SK-N-SH (cell line): ENCODE measurements at regions not wholly inside any gene's neighbourhood (a gene's known extent, or its start where the extent isn't known, plus 50 kb on each side); places are given as distances from the start of the nearest gene placed in this dataset.

Experiments
- CTCF ChIA-PET: fragments of 300-600, 350-600 bp; formaldehyde crosslinking; extraction: SDS; loops from one replicate; lab custom pipeline; 2021; lab: Yijun Ruan, JAX
- POLR2A ChIA-PET: fragments of 350-600 bp; sonication (Branson Sonifier 250); formaldehyde crosslinking; extraction: SDS; loops from one replicate; lab custom pipeline; 2020; ENCODE audit warnings: antibody characterized with exemption, inconsistent platforms; lab: Yijun Ruan, JAX
- DNase-seq: peaks from one replicate; pipeline ENCODE4 v3.0.0; 2012
- H2AFZ ChIP-seq: fragments of 200-600 bp; sonication (generic); 2 replicates; pipeline ENCODE4 v1.8.1; 2016; ENCODE audit warnings: antibody characterized with exemption, mild to moderate bottlenecking, low read depth
- H3F3A ChIP-seq: fragments of 200-600 bp; sonication (generic); replicated peaks from 2 replicates; pipeline ENCODE3; 2016; ENCODE audit warnings: antibody characterized with exemption, mild to moderate bottlenecking; ENCODE audit not compliant: insufficient read depth
- H3K27ac ChIP-seq, 2 experiments: fragments of 200-500 bp in 1 of 2; fragments of 200-600 bp in 1 of 2; sonication (Bioruptor generic) in 1 of 2; sonication (generic), shearing (Covaris generic) in 1 of 2; 2 replicates each; pipeline versions ENCODE4 v1.5.1 to v1.6.1; 2014 to 2016; ENCODE audit warnings: low read depth in 2 of 2, inconsistent platforms in 1 of 2, low read length in 1 of 2, mild to moderate bottlenecking in 1 of 2, mixed read lengths in 1 of 2
- H3K27me3 ChIP-seq: fragments of 200-600 bp; sonication (generic), shearing (Covaris generic); 2 replicates; pipeline ENCODE4 v1.6.1; 2016; ENCODE audit warnings: mixed run types; ENCODE audit not compliant: insufficient read depth
- H3K36me3 ChIP-seq, 2 experiments: fragments of 200-500 bp in 1 of 2; fragments of 200-600 bp in 1 of 2; sonication (Bioruptor generic) in 1 of 2; sonication (generic) in 1 of 2; replicated peaks in 1 of 2; 2 replicates each; pipeline versions ENCODE3 to v1.5.1; 2014 to 2016; ENCODE audit warnings: low read length in 1 of 2, mild to moderate bottlenecking in 1 of 2; ENCODE audit not compliant: insufficient read depth in 2 of 2, control insufficient read depth in 1 of 2
- H3K4me1 ChIP-seq, 2 experiments: fragments of 200-500 bp in 1 of 2; fragments of 200-600 bp in 1 of 2; sonication (Bioruptor generic) in 1 of 2; sonication (generic), shearing (Covaris generic) in 1 of 2; 2 replicates each; pipeline versions ENCODE4 v1.5.1 to v1.6.1; 2014 to 2016; ENCODE audit warnings: low read depth in 1 of 2, low read length in 1 of 2, mixed run types in 1 of 2; ENCODE audit not compliant: insufficient read depth in 2 of 2, control insufficient read depth in 1 of 2
- H3K4me2 ChIP-seq: fragments of 200-600 bp; sonication (generic), shearing (Covaris generic); 2 replicates; pipeline ENCODE4 v1.6.1; 2017; ENCODE audit warnings: mixed run types
- H3K4me3 ChIP-seq, 2 experiments: fragments of 200-500 bp in 1 of 2; fragments of 200-600 bp in 1 of 2; sonication (Bioruptor generic) in 1 of 2; sonication (generic), shearing (Covaris generic) in 1 of 2; 2 replicates each; pipeline versions ENCODE4 v1.5.1 to v1.8.1; 2014 to 2016; ENCODE audit warnings: low read depth in 2 of 2, inconsistent platforms in 1 of 2, low read length in 1 of 2, mild to moderate bottlenecking in 1 of 2, mixed read lengths in 1 of 2, moderate library complexity in 1 of 2
- H3K79me2 ChIP-seq: fragments of 200-600 bp; sonication (generic); 2 replicates; pipeline ENCODE4 v1.8.1; 2017; ENCODE audit warnings: mild to moderate bottlenecking; ENCODE audit not compliant: insufficient read depth
- H3K9ac ChIP-seq: fragments of 200-600 bp; sonication (generic); 2 replicates; pipeline ENCODE4 v1.6.1; 2017; ENCODE audit warnings: mixed run types
- H3K9me2 ChIP-seq: fragments of 200-600 bp; sonication (generic); 2 replicates; pipeline ENCODE4 v1.6.1; 2017; ENCODE audit warnings: mixed run types
- H3K9me3 ChIP-seq: fragments of 200-600 bp; sonication (generic); 2 replicates; pipeline ENCODE4 v1.6.1; 2017; ENCODE audit warnings: mixed run types, mild to moderate bottlenecking, moderate library complexity
- H4K20me1 ChIP-seq: fragments of 200-600 bp; sonication (generic); 2 replicates; pipeline ENCODE4 v1.6.1; 2017; ENCODE audit warnings: mild to moderate bottlenecking, mixed run types; ENCODE audit not compliant: insufficient read depth
- CHD2 ChIP-seq: fragments of 150-350 bp; IDR thresholded peaks from 2 replicates; pipeline ENCODE4 v1.6.1; 2018; ENCODE audit warnings: low read length; ENCODE audit not compliant: partially characterized antibody
- ELF1 ChIP-seq: IDR thresholded peaks from 2 replicates; pipeline ENCODE4 v1.4.0; 2012
- FOSL2 ChIP-seq: IDR thresholded peaks from 2 replicates; pipeline ENCODE4 v1.4.0; 2012; ENCODE audit warnings: low read depth, mild to moderate bottlenecking, moderate library complexity, borderline replicate concordance
- FOXJ3 ChIP-seq: sonication (generic); formaldehyde crosslinking; IDR thresholded peaks from 2 replicates; pipeline ENCODE4 v1.5.1; 2020; ENCODE audit warnings: mild to moderate bottlenecking, missing genetic modification reagents
- FOXM1 ChIP-seq: IDR thresholded peaks from 2 replicates; pipeline ENCODE4 v1.4.0; 2012; ENCODE audit warnings: low read depth, mild to moderate bottlenecking
- GATA2 ChIP-seq: sonication (generic); formaldehyde crosslinking; IDR thresholded peaks from 2 replicates; pipeline ENCODE4 v1.5.0; 2020; ENCODE audit warnings: mild to moderate bottlenecking, missing genetic modification reagents
- MAX ChIP-seq: IDR thresholded peaks from 2 replicates; pipeline ENCODE4 v1.4.0; 2012; ENCODE audit warnings: low read depth
- NFIC ChIP-seq: IDR thresholded peaks from 2 replicates; pipeline ENCODE4 v1.4.0; 2012; ENCODE audit warnings: borderline replicate concordance
- NRF1 ChIP-seq: IDR thresholded peaks from 2 replicates; pipeline ENCODE4 v1.6.1; 2012; ENCODE audit warnings: low read depth, mild to moderate bottlenecking, low read length
- POLR2AphosphoS5 ChIP-seq: IDR thresholded peaks from 2 replicates; pipeline ENCODE4 v1.6.1; 2012; ENCODE audit warnings: low read depth, low read length
- RAD21 ChIP-seq: IDR thresholded peaks from 2 replicates; pipeline ENCODE4 v1.6.1; 2012; ENCODE audit warnings: mild to moderate bottlenecking, low read length
- RFX5 ChIP-seq: IDR thresholded peaks from 2 replicates; pipeline ENCODE4 v1.6.1; 2012; ENCODE audit warnings: mild to moderate bottlenecking, improper control_type of control experiment, low read length
- SIN3A ChIP-seq: IDR thresholded peaks from 2 replicates; pipeline ENCODE4 v1.6.1; 2012; ENCODE audit warnings: low read depth, mild to moderate bottlenecking, low read length, moderate library complexity, borderline replicate concordance
- TAF1 ChIP-seq: IDR thresholded peaks from 2 replicates; pipeline ENCODE4 v1.6.1; 2012; ENCODE audit warnings: low read depth, mild to moderate bottlenecking, low read length, moderate library complexity, borderline replicate concordance
- TEAD4 ChIP-seq: IDR thresholded peaks from 2 replicates; pipeline ENCODE4 v1.4.0; 2012; ENCODE audit warnings: mild to moderate bottlenecking, borderline replicate concordance; ENCODE audit not compliant: insufficient read depth
- USF1 ChIP-seq: IDR thresholded peaks from 2 replicates; pipeline ENCODE4 v1.4.0; 2012; ENCODE audit warnings: low read depth, borderline replicate concordance
- YY1 ChIP-seq: IDR thresholded peaks from 2 replicates; pipeline ENCODE4 v1.4.0; 2012; ENCODE audit warnings: low read depth, mild to moderate bottlenecking
- WGBS: methylation state at CpG from one replicate; pipeline ENCODE4 v1.1.6; 2017; ENCODE audit warnings: low lambda C conversion rate; 5-methylcytosine and 5-hydroxymethylcytosine counted together
- TF ChIP-seq, protein P1 (sequence below): fragments of 150-350 bp; IDR thresholded peaks from 2 replicates; pipeline ENCODE4 v1.6.1; 2016; ENCODE audit warnings: mild to moderate bottlenecking, low read depth, low read length

DNA sequence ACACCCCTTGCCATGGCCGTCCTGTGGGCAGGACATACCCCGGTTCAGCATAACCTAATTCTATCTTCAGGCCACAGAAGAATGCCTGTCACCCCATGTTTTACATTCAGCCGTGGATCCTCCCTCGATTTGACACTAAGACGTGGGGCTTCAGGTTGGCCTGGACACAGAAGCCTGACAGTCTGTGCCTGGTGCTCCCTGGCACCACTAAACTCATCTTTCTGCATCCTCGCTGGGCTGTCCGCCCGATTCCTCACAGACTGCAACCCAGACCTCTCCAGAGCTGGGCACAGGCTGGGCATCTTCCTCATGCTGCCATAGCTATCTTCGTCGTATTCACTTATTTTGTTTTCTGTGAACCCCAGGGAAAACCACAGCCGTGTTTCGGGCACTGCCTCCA lies 117.8 kb upstream of the IQSEC1 start:
- H3K79me2 ChIP-seq: no peaks in the 10 kb centered on the region
- no peak overlapping the region for H2AFZ ChIP-seq
- no peaks in the 10 kb centered on the region for H3K9me3 ChIP-seq
- H3F3A ChIP-seq: no peaks in the 10 kb centered on the region
- no peaks in the 10 kb centered on the region for H4K20me1 ChIP-seq
- TF ChIP-seq MAX (no peak), NFIC (no peak), POLR2AphosphoS5 (no peak), TEAD4 (no peak), YY1 (no peak), TAF1 (no peak), CHD2 (no peak), RFX5 (no peak)
- no peak overlapping the region for H3K4me3 ChIP-seq
- H3K4me2 ChIP-seq: no peak overlapping the region
- peaks cover 0 to 16% of the 10 kb centered on the region in 2 experiments; a peak in 1 of 4 replicates for H3K4me1 ChIP-seq
- no peaks in the 10 kb centered on the region for H3K36me3 ChIP-seq
- no peak for DNase-seq
- WGBS: 85% methylated on average over 12 of the region's 12 CpGs
- no peaks in the 10 kb centered on the region for H3K9me2 ChIP-seq
- no peak overlapping the region for H3K9ac ChIP-seq
- ChIA-PET POLR2A (no interaction called here), CTCF (interaction anchor here (2.0 kb wide), 1 partner anchor 10 kb away, joined by 10 read pairs; no protein-coding TSS in a partner anchor)
- H3K27me3 ChIP-seq: no peaks in the 10 kb centered on the region
- H3K27ac ChIP-seq: no peak overlapping the region

DNA sequence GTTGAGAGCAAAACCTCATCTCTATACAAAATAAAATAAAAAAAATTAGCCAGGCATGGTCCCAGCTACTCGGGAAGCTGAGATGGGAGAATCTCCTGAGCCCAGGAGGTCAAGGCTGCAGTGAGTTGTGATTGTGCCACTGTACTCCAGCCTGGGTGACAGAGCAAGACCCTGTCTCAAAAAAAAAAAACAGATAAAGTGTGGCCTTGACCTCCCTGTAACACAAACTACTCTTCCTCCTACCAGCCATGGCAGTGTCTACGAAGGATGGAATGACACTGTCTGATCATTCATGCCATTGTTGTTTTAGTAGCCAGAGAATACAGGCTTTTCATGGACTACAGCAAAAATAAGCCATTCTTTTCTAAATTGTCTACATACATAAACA lies 117.1 kb upstream of the IQSEC1 start:
- 47% methylated on average over 2 of the region's 2 CpGs for WGBS
- Histone ChIP-seq H3K4me3 (no peak overlapping the region), H3K9me2 (no peaks in the 10 kb centered on the region), H3F3A (no peaks in the 10 kb centered on the region), H3K9me3 (no peaks in the 10 kb centered on the region), H3K4me2 (no peak overlapping the region), H2AFZ (no peak overlapping the region), H4K20me1 (no peaks in the 10 kb centered on the region), H3K79me2 (no peaks in the 10 kb centered on the region), H3K9ac (no peak overlapping the region), H3K4me1 (peaks cover 0 to 16% of the 10 kb centered on the region in 2 experiments; a peak in 1 of 4 replicates), H3K36me3 (no peaks in the 10 kb centered on the region), H3K27ac (no peak overlapping the region), H3K27me3 (no peaks in the 10 kb centered on the region)
- CTCF ChIA-PET: interaction anchor here (2.0 kb wide), 1 partner anchor 98 kb away, joined by 11 read pairs; no protein-coding TSS in a partner anchor
- DNase-seq: no peak
- POLR2A ChIA-PET: no interaction called here
- TF ChIP-seq ELF1 (no peak), RFX5 (no peak), GATA2 (no peak), MAX (no peak), NFIC (no peak), RAD21 (no peak)

- Histone ChIP-seq H3K9me2 (no peaks in the 10 kb centered on the region), H3K9ac (no peak overlapping the region), H4K20me1 (no peaks in the 10 kb centered on the region), H3F3A (no peaks in the 10 kb centered on the region), H2AFZ (no peak overlapping the region), H3K36me3 (no peaks in the 10 kb centered on the region), H3K4me2 (no peak overlapping the region), H3K79me2 (no peaks in the 10 kb centered on the region), H3K4me1 (peaks cover 0 to 16% of the 10 kb centered on the region in 2 experiments; a peak in 1 of 4 replicates), H3K27ac (no peak overlapping the region), H3K27me3 (no peaks in the 10 kb centered on the region), H3K4me3 (no peak overlapping the region), H3K9me3 (no peaks in the 10 kb centered on the region)
- ChIA-PET POLR2A (no interaction called here), CTCF (interaction anchor here (2.0 kb wide), 1 partner anchor 98 kb away, joined by 11 read pairs; no protein-coding TSS in a partner anchor)
- 64% methylated on average over 11 of the region's 11 CpGs for whole genome bisulfite sequencing
- DNase-seq: no peak
- TF ChIP-seq FOXJ3 (CRISPR knock-in tag): no peak
- TF ChIP-seq GATA2: no peak
- no peak for TF ChIP-seq CHD2
- TF ChIP-seq USF1: no peak
- TF ChIP-seq FOXM1: no peak
- no peak for TF ChIP-seq SIN3A
- TF ChIP-seq, protein P1, sequence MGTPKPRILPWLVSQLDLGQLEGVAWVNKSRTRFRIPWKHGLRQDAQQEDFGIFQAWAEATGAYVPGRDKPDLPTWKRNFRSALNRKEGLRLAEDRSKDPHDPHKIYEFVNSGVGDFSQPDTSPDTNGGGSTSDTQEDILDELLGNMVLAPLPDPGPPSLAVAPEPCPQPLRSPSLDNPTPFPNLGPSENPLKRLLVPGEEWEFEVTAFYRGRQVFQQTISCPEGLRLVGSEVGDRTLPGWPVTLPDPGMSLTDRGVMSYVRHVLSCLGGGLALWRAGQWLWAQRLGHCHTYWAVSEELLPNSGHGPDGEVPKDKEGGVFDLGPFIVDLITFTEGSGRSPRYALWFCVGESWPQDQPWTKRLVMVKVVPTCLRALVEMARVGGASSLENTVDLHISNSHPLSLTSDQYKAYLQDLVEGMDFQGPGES: no peak
- TF ChIP-seq MAX: no peak
- no peak for TF ChIP-seq RAD21
- TF ChIP-seq NRF1: no peak
- no peak for TF ChIP-seq FOSL2
These were observed 116.6 kb upstream of the IQSEC1 start for GRCh38 chr3:13189639-13190377.
